Kidney (tissue), 13 donors: ENCODE measurements at regions not wholly inside any gene's neighbourhood (a gene's known extent, or its start where the extent isn't known, plus 50 kb on each side); places are given as distances from the start of the nearest gene placed in this dataset.

Experiments
- DNase-seq, 5 donors: peaks; one replicate each; pipeline ENCODE4 v3.0.0-alpha.2; 2013 to 2020
- FAIRE-seq: peaks from 2 replicates; lab custom pipeline; 2012; peaks lifted over from hg19 to GRCh38; lab: Jason Lieb, UNC
- H3K27ac ChIP-seq, 2 donors: one replicate each; pipeline ENCODE4 v1.7.0; 2013; ENCODE audit warnings: low read depth in 2 of 2, low read length in 2 of 2, inconsistent platforms in 1 of 2
- H3K27me3 ChIP-seq: one replicate; pipeline ENCODE4 v1.7.1; 2013; ENCODE audit warnings: low read length, inconsistent platforms; ENCODE audit not compliant: control insufficient read depth, insufficient read depth
- H3K36me3 ChIP-seq, 3 donors: one replicate each; pipeline versions ENCODE4 v1.7.0 to v1.7.1; 2013; ENCODE audit warnings: low read length in 3 of 3, control low read depth in 1 of 3, inconsistent platforms in 1 of 3; ENCODE audit not compliant: insufficient read depth in 3 of 3, control insufficient read depth in 2 of 3
- H3K4me1 ChIP-seq, 3 donors: one replicate each; pipeline versions ENCODE4 v1.7.0 to v1.7.1; 2013; ENCODE audit warnings: low read length in 3 of 3, inconsistent platforms in 1 of 3, low read depth in 1 of 3; ENCODE audit not compliant: control insufficient read depth in 2 of 3, insufficient read depth in 2 of 3
- H3K4me3 ChIP-seq, 3 donors: one replicate each; pipeline versions ENCODE4 v1.7.0 to v1.8.1; 2013; ENCODE audit warnings: low read length in 3 of 3, control low read depth in 1 of 3, inconsistent platforms in 1 of 3
- H3K9ac ChIP-seq, 3 donors: one replicate each; pipeline versions ENCODE4 v1.7.0 to v1.7.1; 2013; ENCODE audit warnings: low read length in 3 of 3, control low read depth in 1 of 3, inconsistent platforms in 1 of 3
- H3K9me3 ChIP-seq, 3 donors: one replicate each; pipeline versions ENCODE4 v1.7.0 to v1.7.1; 2013; ENCODE audit warnings: low read length in 3 of 3, control low read depth in 1 of 3, inconsistent platforms in 1 of 3; ENCODE audit not compliant: control insufficient read depth in 2 of 3, insufficient read depth in 1 of 3
- CTCF ChIP-seq: IDR thresholded peaks from 3 replicates; pipeline ENCODE4 v1.5.1; 2012; ENCODE audit warnings: mild to moderate bottlenecking, moderate library complexity, borderline replicate concordance; ENCODE audit not compliant: insufficient read depth; ENCODE audit errors: extremely low read depth
- intact Hi-C: fragments of 100-400 bp; cut with DNase I; formaldehyde crosslinking; loops from one replicate; pipeline ENCODE4 v1.11.1; 2022
- donor health status: control.
- donor health status: control.
- donor health status: control.
- donor health status: control.
- donor health status: control.
- donor health status: DM: yes; HTN: yes; CAD: no.
- donor health status: Normal renal cell carcinoma (clear cell type).

- Histone ChIP-seq H3K4me1 (peaks cover 0 to 2% (median 0%) of the 10 kb centered on the region in 3 donors), H3K27me3 (no peaks in the 10 kb centered on the region), H3K4me3 (no peak overlapping the region), H3K9ac (no peak overlapping the region), H3K9me3 (no peaks in the 10 kb centered on the region), H3K36me3 (no peaks in the 10 kb centered on the region), H3K27ac (no peak overlapping the region)
- no peak for DNase-seq
- no peak for FAIRE-seq
- no peak for TF ChIP-seq CTCF
- intact Hi-C loops: no loop called here
These were observed 111.4 kb upstream of the TRIB2 start for GRCh38 chr2:12605366-12605765.

- Histone ChIP-seq H3K27ac (no peak overlapping the region), H3K4me1 (peaks cover 0 to 2% (median 0%) of the 10 kb centered on the region in 3 donors), H3K4me3 (no peak overlapping the region), H3K27me3 (no peaks in the 10 kb centered on the region), H3K36me3 (no peaks in the 10 kb centered on the region), H3K9ac (no peak overlapping the region), H3K9me3 (no peaks in the 10 kb centered on the region)
- intact Hi-C loops: no loop called here
- DNase-seq (no peak), FAIRE-seq (no peak)
- no peak for TF ChIP-seq CTCF
These were observed 110.8 kb upstream of the TRIB2 start for GRCh38 chr2:12605936-12606335.

- no peaks in the 10 kb centered on the region for H3K9me3 ChIP-seq
- H3K27ac ChIP-seq: no peak overlapping the region
- no peaks in the 10 kb centered on the region for H3K36me3 ChIP-seq
- no peaks in the 10 kb centered on the region for H3K27me3 ChIP-seq
- peaks cover 0 to 2% (median 0%) of the 10 kb centered on the region in 3 donors for H3K4me1 ChIP-seq
- H3K9ac ChIP-seq: no peak overlapping the region
- DNase-seq (peak in 3 of 5 donors; percentile 24 to 71 (median 36)), FAIRE-seq (no peak)
- no peak for TF ChIP-seq CTCF
- intact Hi-C loops: no loop called here
- H3K4me3 ChIP-seq: no peak overlapping the region
These were observed 110.2 kb upstream of the TRIB2 start for GRCh38 chr2:12606472-12607000.

- H3K36me3 ChIP-seq: no peaks in the 10 kb centered on the region
- peaks cover 0 to 4% (median 2%) of the 10 kb centered on the region in 3 donors for H3K4me1 ChIP-seq
- DNase-seq (no peak), FAIRE-seq (no peak)
- no peak for TF ChIP-seq CTCF
- H3K9me3 ChIP-seq: no peaks in the 10 kb centered on the region
- intact Hi-C loops: no loop called here
- H3K27me3 ChIP-seq: no peaks in the 10 kb centered on the region
- H3K4me3 ChIP-seq: no peak overlapping the region
- no peak overlapping the region for H3K9ac ChIP-seq
- H3K27ac ChIP-seq: no peak overlapping the region
These were observed 108.8 kb upstream of the TRIB2 start for GRCh38 chr2:12607971-12608370.
